Mesenchymal stem cell (in vitro differentiated cells and primary cell): ENCODE measurements at regions not wholly inside any gene's neighbourhood (a gene's known extent, or its start where the extent isn't known, plus 50 kb on each side); places are given as distances from the start of the nearest gene placed in this dataset.

Experiments used
- DNase-seq: peaks from one replicate; pipeline ENCODE4 v3.0.0-alpha.2; 2013
- H2AFZ ChIP-seq: one replicate; pipeline ENCODE4 v1.6.1; 2013; ENCODE audit warnings: low read depth, mild to moderate bottlenecking, control low read depth, inconsistent platforms, low read length, moderate library complexity
- H2AK5ac ChIP-seq: 2 replicates; pipeline ENCODE4 v1.6.1; 2013; ENCODE audit warnings: low read length, moderate library complexity, mild to moderate bottlenecking, inconsistent platforms; ENCODE audit not compliant: severe bottlenecking
- H2BK120ac ChIP-seq: one replicate; pipeline ENCODE4 v1.6.1; 2013; ENCODE audit warnings: low read depth, mild to moderate bottlenecking, inconsistent platforms, low read length, moderate library complexity
- H2BK12ac ChIP-seq, 2 experiments: one replicate each; pipeline ENCODE4 v1.6.1; 2013; ENCODE audit warnings: inconsistent platforms in 2 of 2, low read length in 2 of 2, mild to moderate bottlenecking in 2 of 2, moderate library complexity in 2 of 2, control low read depth in 1 of 2
- H2BK15ac ChIP-seq: one replicate; pipeline ENCODE4 v1.6.1; 2013; ENCODE audit warnings: mild to moderate bottlenecking, low read depth, inconsistent platforms; ENCODE audit not compliant: poor library complexity, severe bottlenecking
- H2BK5ac ChIP-seq: 2 replicates; pipeline ENCODE4 v1.6.1; 2013; ENCODE audit warnings: low read depth, mild to moderate bottlenecking, low read length, control low read depth, inconsistent platforms; ENCODE audit not compliant: poor library complexity, severe bottlenecking
- H3K14ac ChIP-seq, 2 experiments: one replicate each; pipeline ENCODE4 v1.6.1; 2013; ENCODE audit warnings: inconsistent platforms in 2 of 2, low read length in 2 of 2, control low read depth in 1 of 2, mild to moderate bottlenecking in 1 of 2, moderate library complexity in 1 of 2
- H3K18ac ChIP-seq, 2 experiments: one replicate each; pipeline ENCODE4 v1.6.1; 2013; ENCODE audit warnings: inconsistent platforms in 2 of 2, low read length in 2 of 2, control low read depth in 1 of 2, low read depth in 1 of 2, mild to moderate bottlenecking in 1 of 2
- H3K23ac ChIP-seq, 2 experiments: one replicate each; pipeline ENCODE4 v1.6.1; 2013; ENCODE audit warnings: inconsistent platforms in 2 of 2, low read length in 2 of 2, mild to moderate bottlenecking in 2 of 2, moderate library complexity in 2 of 2, control low read depth in 1 of 2
- H3K27ac ChIP-seq: 2 replicates; pipeline ENCODE4 v1.5.1; 2013; ENCODE audit warnings: mild to moderate bottlenecking, moderate library complexity, low read length, control low read depth, inconsistent platforms; ENCODE audit not compliant: poor library complexity, severe bottlenecking
- H3K27me3 ChIP-seq, 2 experiments: 2 replicates each; pipeline versions ENCODE4 v1.6.1 to v1.7.0; 2013; ENCODE audit warnings: low read length in 2 of 2, mild to moderate bottlenecking in 2 of 2, moderate library complexity in 2 of 2, control low read depth in 1 of 2, inconsistent platforms in 1 of 2; ENCODE audit not compliant: control insufficient read depth in 1 of 2, insufficient read depth in 1 of 2
- H3K36me3 ChIP-seq, 2 experiments: 2 replicates each; pipeline versions ENCODE4 v1.6.1 to v1.7.0; 2013; ENCODE audit warnings: low read length in 2 of 2, control low read depth in 1 of 2, inconsistent platforms in 1 of 2, low read depth in 1 of 2, mild to moderate bottlenecking in 1 of 2; ENCODE audit not compliant: insufficient read depth in 2 of 2, control insufficient read depth in 1 of 2
- H3K4ac ChIP-seq, 2 experiments: one replicate each; pipeline ENCODE4 v1.6.1; 2013; ENCODE audit warnings: inconsistent platforms in 2 of 2, low read length in 2 of 2, mild to moderate bottlenecking in 2 of 2, moderate library complexity in 2 of 2, control low read depth in 1 of 2, low read depth in 1 of 2
- H3K4me1 ChIP-seq: 2 replicates; pipeline ENCODE4 v1.6.1; 2013; ENCODE audit warnings: low read depth, low read length, control low read depth; ENCODE audit not compliant: control insufficient read depth, insufficient read depth
- H3K4me2 ChIP-seq: 2 replicates; pipeline ENCODE4 v1.6.1; 2013; ENCODE audit warnings: low read length, mild to moderate bottlenecking, inconsistent platforms; ENCODE audit not compliant: poor library complexity, severe bottlenecking
- H3K4me3 ChIP-seq, 2 experiments: 2 replicates each; pipeline versions ENCODE4 v1.5.1 to v1.7.0; 2013; ENCODE audit warnings: low read length in 2 of 2, mild to moderate bottlenecking in 2 of 2, control low read depth in 1 of 2, low read depth in 1 of 2; ENCODE audit not compliant: insufficient read depth in 1 of 2
- H3K79me1 ChIP-seq: replicated peaks from 2 replicates; pipeline ENCODE4 v1.6.1; 2013; ENCODE audit warnings: mild to moderate bottlenecking, control low read depth, low read length, inconsistent platforms; ENCODE audit not compliant: poor library complexity, severe bottlenecking
- H3K9ac ChIP-seq: 2 replicates; pipeline ENCODE4 v1.7.0; 2013; ENCODE audit warnings: mild to moderate bottlenecking, low read length, moderate library complexity
- H3K9me3 ChIP-seq: 2 replicates; pipeline ENCODE4 v1.7.0; 2013; ENCODE audit warnings: mild to moderate bottlenecking, low read length; ENCODE audit not compliant: control insufficient read depth
- H4K8ac ChIP-seq: one replicate; pipeline ENCODE4 v1.6.1; 2013; ENCODE audit warnings: inconsistent platforms, mild to moderate bottlenecking, low read length, moderate library complexity
- H4K91ac ChIP-seq: one replicate; pipeline ENCODE4 v1.6.1; 2013; ENCODE audit warnings: mild to moderate bottlenecking, low read length, inconsistent platforms
- WGBS: methylation state at CpG from one replicate; pipeline ENCODE4 v1.1.7; 2013; ENCODE audit warnings: mixed read lengths; 5-methylcytosine and 5-hydroxymethylcytosine counted together

DNA sequence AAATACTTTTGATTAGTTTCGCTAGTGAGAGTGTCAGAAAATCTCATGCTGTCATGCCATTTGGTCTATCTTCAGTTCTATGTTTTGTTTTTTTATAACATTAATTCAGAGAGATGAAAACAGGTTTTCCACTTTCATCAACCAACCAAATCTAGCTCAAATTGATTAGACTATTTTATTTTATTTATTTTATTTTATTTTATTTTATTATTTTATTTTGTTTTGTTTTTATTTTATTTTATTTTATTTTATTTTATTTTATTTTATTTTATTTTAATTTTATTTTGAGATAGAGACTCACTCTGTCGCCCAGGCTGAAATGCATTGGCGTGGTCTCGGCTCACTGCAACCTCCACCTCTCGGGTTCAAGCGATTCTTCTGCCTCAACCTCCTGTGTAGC is 1391.0 kb upstream of the ADGRB3 start:
- H3K36me3 ChIP-seq, result no peaks in the 10 kb centered on the region
- H3K4me3 ChIP-seq, result no peak overlapping the region
- H3K4me2 ChIP-seq, result no peak overlapping the region
- no peaks in the 10 kb centered on the region for H3K27me3 ChIP-seq
- no peak overlapping the region for H3K9ac ChIP-seq
- no peaks in the 10 kb centered on the region for H3K79me1 ChIP-seq
- 94% methylated on average over 5 of the region's 6 CpGs for WGBS
- no peak overlapping the region for H2AFZ ChIP-seq
- no peak overlapping the region for H4K8ac ChIP-seq
- H3K9me3 ChIP-seq, result no peaks in the 10 kb centered on the region
- H3K4me1 ChIP-seq, result no peaks in the 10 kb centered on the region
- no peak overlapping the region for H2BK15ac ChIP-seq
- H3K18ac ChIP-seq, result no peak overlapping the region
- H3K23ac ChIP-seq, result no peak overlapping the region
- H4K91ac ChIP-seq, result no peak overlapping the region
- H2BK120ac ChIP-seq, result no peak overlapping the region
- DNase-seq, result no peak
- no peak overlapping the region for H2BK12ac ChIP-seq
- no peak overlapping the region for H3K27ac ChIP-seq
- H2AK5ac ChIP-seq, result no peak overlapping the region
- no peak overlapping the region for H3K4ac ChIP-seq
- H2BK5ac ChIP-seq, result no peak overlapping the region
- no peak overlapping the region for H3K14ac ChIP-seq

DNA sequence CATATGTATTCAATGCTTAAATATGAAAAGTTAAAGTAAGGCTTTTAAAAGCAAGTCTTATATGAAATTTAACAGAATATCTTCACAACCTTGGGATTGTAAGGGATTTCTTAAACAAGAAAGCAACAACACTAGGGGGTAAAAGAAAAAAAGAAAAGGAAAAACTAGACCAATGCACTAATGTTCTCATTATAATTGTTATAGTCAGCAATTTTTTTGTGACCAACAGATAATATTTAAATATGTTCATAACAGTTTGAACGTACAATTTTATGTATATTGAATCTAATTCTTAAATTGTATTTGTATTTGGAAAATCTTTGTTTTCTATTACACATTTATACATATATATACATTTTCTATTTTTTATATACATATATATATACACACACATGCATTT is 1397.8 kb upstream of the ADGRB3 start:
- Histone ChIP-seq H2AFZ (no peak overlapping the region), H3K36me3 (no peaks in the 10 kb centered on the region), H3K4ac (no peak overlapping the region), H2BK5ac (no peak overlapping the region), H3K4me2 (no peak overlapping the region), H3K23ac (no peak overlapping the region), H4K91ac (no peak overlapping the region), H3K27ac (no peak overlapping the region), H3K9ac (no peak overlapping the region), H3K4me1 (no peaks in the 10 kb centered on the region), H4K8ac (no peak overlapping the region), H3K14ac (no peak overlapping the region), H3K18ac (no peak overlapping the region), H3K27me3 (no peaks in the 10 kb centered on the region), H2AK5ac (no peak overlapping the region), H2BK12ac (no peak overlapping the region), H3K4me3 (no peak overlapping the region), H3K79me1 (no peaks in the 10 kb centered on the region), H3K9me3 (no peaks in the 10 kb centered on the region), H2BK120ac (no peak overlapping the region), H2BK15ac (no peak overlapping the region)
- no CpG with 5 or more reads among the region's 1 CpG for WGBS
- DNase-seq, result no peak

DNA sequence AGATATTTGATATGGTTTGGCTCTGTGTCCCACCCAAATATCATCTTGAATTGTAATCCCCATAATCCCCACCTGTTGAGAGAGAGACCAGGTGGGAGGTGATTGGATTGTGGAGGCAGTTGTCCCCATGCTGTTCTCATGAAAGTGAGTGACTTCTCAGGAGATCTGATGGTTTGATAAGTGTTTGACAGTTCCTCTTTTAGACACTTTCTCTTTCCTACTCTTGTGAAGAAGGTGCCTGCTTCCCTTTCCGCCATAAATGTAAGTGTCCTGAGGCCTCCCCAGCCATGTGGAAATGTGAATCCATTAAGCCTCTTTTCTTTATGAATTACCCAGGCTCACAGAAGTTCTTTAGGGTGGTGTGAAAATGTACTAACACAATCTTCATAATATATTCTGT is 1404.0 kb upstream of the ADGRB3 start:
- H3K9me3 ChIP-seq, result peaks cover 5% of the 10 kb centered on the region
- H3K4me1 ChIP-seq, result no peaks in the 10 kb centered on the region
- no CpG with 5 or more reads among the region's 1 CpG for WGBS
- H2AFZ ChIP-seq, result no peak overlapping the region
- no peak for DNase-seq
- H3K18ac ChIP-seq, result no peak overlapping the region
- no peak overlapping the region for H2BK120ac ChIP-seq
- no peak overlapping the region for H3K14ac ChIP-seq
- H2BK12ac ChIP-seq, result no peak overlapping the region
- H3K27me3 ChIP-seq, result no peaks in the 10 kb centered on the region
- no peak overlapping the region for H3K9ac ChIP-seq
- H2BK5ac ChIP-seq, result no peak overlapping the region
- H3K4me3 ChIP-seq, result no peak overlapping the region
- no peak overlapping the region for H4K91ac ChIP-seq
- H3K36me3 ChIP-seq, result no peaks in the 10 kb centered on the region
- no peak overlapping the region for H3K23ac ChIP-seq
- H2AK5ac ChIP-seq, result no peak overlapping the region
- no peaks in the 10 kb centered on the region for H3K79me1 ChIP-seq
- no peak overlapping the region for H4K8ac ChIP-seq
- H2BK15ac ChIP-seq, result no peak overlapping the region
- H3K27ac ChIP-seq, result no peak overlapping the region
- no peak overlapping the region for H3K4ac ChIP-seq
- no peak overlapping the region for H3K4me2 ChIP-seq

DNA sequence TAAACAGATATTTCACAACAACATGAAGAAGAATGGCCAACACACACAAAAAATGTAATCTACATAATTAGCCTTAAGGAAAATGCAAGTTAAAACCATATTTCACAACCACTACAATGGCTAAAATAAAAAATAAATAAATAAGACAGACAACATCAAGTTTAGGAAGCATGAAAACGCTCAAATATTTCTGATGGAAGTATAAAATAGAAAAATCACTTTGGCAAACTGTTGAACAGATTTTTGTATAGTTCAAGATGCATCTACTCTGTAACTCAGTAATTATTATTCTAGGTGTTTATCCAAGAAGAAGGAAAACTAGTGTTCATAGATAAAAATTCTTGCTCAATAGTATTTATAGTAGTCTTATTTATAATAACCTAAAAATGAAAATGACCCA is 1410.1 kb upstream of the ADGRB3 start:
- Histone ChIP-seq H2AK5ac (no peak overlapping the region), H3K9me3 (peaks cover 7% of the 10 kb centered on the region)

More for the DNA sequence above, 1410.1 kb upstream of the ADGRB3 start:
- H3K36me3 ChIP-seq, result no peaks in the 10 kb centered on the region
- H3K18ac ChIP-seq, result no peak overlapping the region
- H2BK5ac ChIP-seq, result no peak overlapping the region
- no peaks in the 10 kb centered on the region for H3K4me1 ChIP-seq
- H3K4me3 ChIP-seq, result no peak overlapping the region
- H4K91ac ChIP-seq, result no peak overlapping the region
- H3K27me3 ChIP-seq, result no peaks in the 10 kb centered on the region
- no peak overlapping the region for H3K14ac ChIP-seq
- no peak for DNase-seq
- no peak overlapping the region for H3K27ac ChIP-seq
- H3K9ac ChIP-seq, result no peak overlapping the region
- no peak overlapping the region for H2BK12ac ChIP-seq
- H2AFZ ChIP-seq, result no peak overlapping the region
- H3K79me1 ChIP-seq, result no peaks in the 10 kb centered on the region
- H3K4me2 ChIP-seq, result no peak overlapping the region
- WGBS, result no CpG with 5 or more reads among the region's 1 CpG
- H4K8ac ChIP-seq, result no peak overlapping the region
- no peak overlapping the region for H2BK15ac ChIP-seq
- no peak overlapping the region for H3K4ac ChIP-seq
- no peak overlapping the region for H2BK120ac ChIP-seq
- no peak overlapping the region for H3K23ac ChIP-seq
